ENCODE measurements at regions not wholly inside any gene's neighbourhood (a gene's known extent, or its start where the extent isn't known, plus 50 kb on each side); places are given as distances from the start of the nearest gene placed in this dataset.

- no TSS peak for BruUV-seq (replicated peaks)
- DNase-seq (ENCODE audit: low read depth, low spot score) = no peak
- Histone ChIP-seq H3K9me3 (replicated peaks; ENCODE audit: control insufficient read depth, insufficient read depth, low read length) (no peaks in the 10 kb centered on the region), H2AFZ (ENCODE audit: low read depth, low read length) (no peak overlapping the region), H3K79me2 (ENCODE audit: control insufficient read depth, insufficient read depth, low read length) (no peaks in the 10 kb centered on the region), H3K4me1 (ENCODE audit: control insufficient read depth, extremely low read depth, insufficient read depth, low read length) (no peaks in the 10 kb centered on the region), H3K4me3 (replicated peaks in 1 of 3; ENCODE audit: insufficient read depth in 1 of 3, low read depth in 1 of 3, low read length in 3 of 3) (no peak overlapping the region), H3K27me3 (ENCODE audit: control insufficient read depth in 2 of 2, insufficient read depth in 2 of 2, low read length in 2 of 2) (peaks cover 12 to 13% of the 10 kb centered on the region in 2 experiments), H3K9me1 (replicated peaks; ENCODE audit: control insufficient read depth, extremely low read depth, insufficient read depth, low read length) (no peaks in the 10 kb centered on the region), H3K27ac (ENCODE audit: insufficient read depth, low read depth, low read length) (no peak overlapping the region), H3K36me3 (ENCODE audit: control insufficient read depth in 2 of 2, extremely low read depth in 1 of 2, insufficient read depth in 2 of 2, low read length in 2 of 2) (no peaks in the 10 kb centered on the region), H4K20me1 (replicated peaks; ENCODE audit: control insufficient read depth, extremely low read depth, insufficient read depth, low read length) (no peaks in the 10 kb centered on the region), H3K9ac (replicated peaks; ENCODE audit: extremely low read depth, insufficient read depth, low read length) (no peak overlapping the region), H3K4me2 (ENCODE audit: insufficient read depth, low read length) (no peak overlapping the region)
- dilution Hi-C loops (cut with MboI; ENCODE audit: extremely low pct_ligation_motif_present, low sequenced_read_pairs) (no loop called here), intact Hi-C loops (cut with micrococcal nuclease) (no loop called here)
- POLR2A ChIA-PET = no interaction called here
- TF ChIP-seq JUN (IDR thresholded peaks at IDR 0.05; ENCODE audit: borderline replicate concordance, insufficient read depth, insufficient read length, low read depth) = no peak
- no peak for TF ChIP-seq FOS (IDR thresholded peaks at IDR 0.05; ENCODE audit: borderline replicate concordance, insufficient read depth, low read length)
- no peak for TF ChIP-seq MYC (IDR thresholded peaks at IDR 0.05; ENCODE audit: low read depth, low read length)
- TF ChIP-seq POLR2AphosphoS5 (IDR thresholded peaks at IDR 0.05; ENCODE audit: insufficient read depth, low read depth, low read length) = no peak
- TF ChIP-seq GATA2 (IDR thresholded peaks at IDR 0.05; ENCODE audit: insufficient read depth, insufficient read length, low read depth, low read length) = no peak
- TF ChIP-seq POLR2A (IDR thresholded peaks at IDR 0.05; ENCODE audit: low read depth, low read length) = no peak
- no peak for TF ChIP-seq EZH2 (IDR thresholded peaks at IDR 0.05; ENCODE audit: borderline replicate concordance, low read depth, low read length, severe bottlenecking)
- no peak for TF ChIP-seq CTCF (IDR thresholded peaks at IDR 0.05; ENCODE audit: extremely low read depth in 1 of 2, insufficient read depth in 1 of 2, low read depth in 1 of 2, low read length in 2 of 2)
- CTCF ChIA-PET = interaction anchor here (3.6 kb wide), 1 partner anchor 503 kb away, joined by 14 read pairs; no protein-coding TSS in a partner anchor
- FAIRE-seq = no peak
These were observed 56.8 kb downstream of the MPP7 start for GRCh38 chr10:28246023-28246422.

All from endothelial cell of umbilical vein (primary cell).